ENCODE measurements at regions not wholly inside any gene's neighbourhood (a gene's known extent, or its start where the extent isn't known, plus 50 kb on each side); places are given as distances from the start of the nearest gene placed in this dataset.

- TF ChIP-seq CTCF (IDR thresholded peaks at IDR 0.05; ENCODE audit: control insufficient read depth, extremely low read depth, insufficient read depth) = no peak
- no peak for DNase-seq (ENCODE audit: low read depth)
- no peak overlapping the region for H3K4me3 ChIP-seq (ENCODE audit: low read depth, low read length)
Observed at GRCh38 chr2:59853032-59853431, 700.4 kb downstream of the BCL11A start.

GRCh38 chr2:59851836-59852475 is 701.5 kb downstream of the BCL11A start:
- no peak for DNase-seq (ENCODE audit: low read depth)
- H3K4me3 ChIP-seq (ENCODE audit: low read depth, low read length) = no peak overlapping the region
- TF ChIP-seq CTCF (IDR thresholded peaks at IDR 0.05; ENCODE audit: control insufficient read depth, extremely low read depth, insufficient read depth) = no peak

GRCh38 chr2:59850554-59850953 is 702.9 kb downstream of the BCL11A start:
- no peak for DNase-seq (ENCODE audit: low read depth)
- no peak overlapping the region for H3K4me3 ChIP-seq (ENCODE audit: low read depth, low read length)
- no peak for TF ChIP-seq CTCF (IDR thresholded peaks at IDR 0.05; ENCODE audit: control insufficient read depth, extremely low read depth, insufficient read depth)

- no peak overlapping the region for H3K4me3 ChIP-seq (ENCODE audit: low read depth, low read length)
- TF ChIP-seq CTCF (IDR thresholded peaks at IDR 0.05; ENCODE audit: control insufficient read depth, extremely low read depth, insufficient read depth) = no peak
- DNase-seq (ENCODE audit: low read depth) = no peak
Observed at GRCh38 chr2:59833941-59834340, 719.5 kb downstream of the BCL11A start.

GRCh38 chr2:59830601-59831000 is 722.9 kb downstream of the BCL11A start:
- H3K4me3 ChIP-seq (ENCODE audit: low read depth, low read length) = no peak overlapping the region
- no peak for TF ChIP-seq CTCF (IDR thresholded peaks at IDR 0.05; ENCODE audit: control insufficient read depth, extremely low read depth, insufficient read depth)
- DNase-seq (ENCODE audit: low read depth) = no peak

- no peak for TF ChIP-seq CTCF (IDR thresholded peaks at IDR 0.05; ENCODE audit: control insufficient read depth, extremely low read depth, insufficient read depth)
- no peak for DNase-seq (ENCODE audit: low read depth)
- H3K4me3 ChIP-seq (ENCODE audit: low read depth, low read length) = no peak overlapping the region
Observed at GRCh38 chr2:59827677-59828076, 725.8 kb downstream of the BCL11A start.

- H3K4me3 ChIP-seq (ENCODE audit: low read depth, low read length) = no peak overlapping the region
- DNase-seq (ENCODE audit: low read depth) = no peak
- TF ChIP-seq CTCF (IDR thresholded peaks at IDR 0.05; ENCODE audit: control insufficient read depth, extremely low read depth, insufficient read depth) = no peak
Observed at GRCh38 chr2:59826177-59826576, 727.3 kb downstream of the BCL11A start.
